K562 (cell line): ENCODE measurements at regions not wholly inside any gene's neighbourhood (a gene's known extent, or its start where the extent isn't known, plus 50 kb on each side); places are given as distances from the start of the nearest gene placed in this dataset.

Source experiments
- E2F8 ChIP-seq: fragments of 450-650 bp; IDR thresholded peaks from 2 replicates; pipeline ENCODE4 v1.7.1; 2018; ENCODE audit warnings: mild to moderate bottlenecking, low read depth; ENCODE audit not compliant: partially characterized antibody
- NFXL1 ChIP-seq: fragments of 450-650 bp; formaldehyde crosslinking; IDR thresholded peaks from 2 replicates; pipeline ENCODE4 v1.4.0; 2021; ENCODE audit warnings: mild to moderate bottlenecking
- SETDB1 ChIP-seq: IDR thresholded peaks from one replicate; pipeline ENCODE4 v1.6.1; 2012; ENCODE audit warnings: low read length, control low read depth, inconsistent platforms
- ZBTB5 ChIP-seq: fragments of 450-650 bp; IDR thresholded peaks from 2 replicates; pipeline ENCODE4 v1.6.1; 2017; ENCODE audit warnings: antibody characterized with exemption

- TF ChIP-seq NFXL1 (no peak), E2F8 (no peak), SETDB1 (no peak), ZBTB5 (no peak)
These were observed 548.5 kb upstream of the SLC8A1 start for GRCh38 chr2:41000374-41000773.
